Right cardiac atrium (tissue), 5 donors: ENCODE measurements at regions not wholly inside any gene's neighbourhood (a gene's known extent, or its start where the extent isn't known, plus 50 kb on each side); places are given as distances from the start of the nearest gene placed in this dataset.

ENCODE experiments used
- ATAC-seq, 2 donors: fragments of 200-7000 bp; cut with Tn5 transposase; one replicate each; pipeline versions ENCODE4 v1.8.0 to v1.9.1; 2020; ENCODE audit warnings: moderate library complexity in 2 of 2, mild to moderate bottlenecking in 1 of 2
- DNase-seq, 3 donors: peaks; one replicate each; pipeline ENCODE4 v3.0.0-alpha.2; 2020
- H3K27ac ChIP-seq: one replicate; pipeline ENCODE4 v1.5.1; 2013; ENCODE audit warnings: mild to moderate bottlenecking, low read length, control low read depth, moderate library complexity
- H3K27me3 ChIP-seq: one replicate; pipeline ENCODE4 v1.6.1; 2013; ENCODE audit not compliant: control insufficient read depth, insufficient read depth
- H3K4me1 ChIP-seq: one replicate; pipeline ENCODE4 v1.6.1; 2013; ENCODE audit warnings: low read length; ENCODE audit not compliant: control insufficient read depth, insufficient read depth
- H3K4me3 ChIP-seq: one replicate; pipeline ENCODE4 v1.5.1; 2013; ENCODE audit warnings: low read length, control low read depth
- H3K9me3 ChIP-seq: one replicate; pipeline ENCODE4 v1.6.1; 2013; ENCODE audit warnings: low read length; ENCODE audit not compliant: control insufficient read depth
- WGBS: extraction: QIAGEN DNeasy Blood & Tissue Kit; methylation state at CpG from one replicate; pipeline ENCODE4 v1.1.7; 2013; 5-methylcytosine and 5-hydroxymethylcytosine counted together
- intact Hi-C, 4 donors: fragments of 100-400 bp; cut with DNase I; formaldehyde crosslinking; loops; one replicate each; pipeline versions ENCODE4 v1.11.0 to v1.14.0; 2022 to 2023
- donor health status: healthy with polysubstance abuse.
- donor health status: DM: no; HTN: yes; CAD: no.
- donor health status: DM: no; HTN: no; CAD: no.
- donor health status: DM: no; HTN: yes; CAD: no; lungs with severe emphysema.
- donor health status: DM: yes; HTN: yes; CAD: no.

DNA sequence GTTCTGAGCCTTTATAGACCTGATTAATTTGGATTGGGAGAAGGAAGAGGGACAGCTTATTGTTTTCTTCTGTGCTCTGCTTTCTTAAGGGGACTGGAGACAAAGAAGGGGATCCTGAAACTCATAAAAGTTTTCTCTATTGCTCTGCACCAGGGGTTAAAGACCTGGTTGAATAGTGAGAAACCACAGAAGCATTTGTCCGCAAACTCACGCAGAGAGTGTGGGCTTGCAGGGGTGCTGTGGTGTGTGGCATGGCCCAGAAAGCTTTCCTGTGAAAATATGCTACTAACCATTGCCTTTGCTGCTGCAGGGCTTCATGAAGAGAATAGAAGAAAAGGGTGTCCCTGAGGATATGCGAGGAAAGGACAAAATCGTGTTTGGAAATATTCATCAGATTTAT, 73.1 kb upstream of the UMPS start:
- intact Hi-C loops, result no loop called here
- ATAC-seq (no peak), DNase-seq (no peak)
- WGBS, result 88% methylated on average over 4 of the region's 4 CpGs
- Histone ChIP-seq H3K4me1 (no peaks in the 10 kb centered on the region), H3K9me3 (no peaks in the 10 kb centered on the region), H3K27me3 (no peaks in the 10 kb centered on the region), H3K4me3 (no peak overlapping the region), H3K27ac (no peak overlapping the region)

DNA sequence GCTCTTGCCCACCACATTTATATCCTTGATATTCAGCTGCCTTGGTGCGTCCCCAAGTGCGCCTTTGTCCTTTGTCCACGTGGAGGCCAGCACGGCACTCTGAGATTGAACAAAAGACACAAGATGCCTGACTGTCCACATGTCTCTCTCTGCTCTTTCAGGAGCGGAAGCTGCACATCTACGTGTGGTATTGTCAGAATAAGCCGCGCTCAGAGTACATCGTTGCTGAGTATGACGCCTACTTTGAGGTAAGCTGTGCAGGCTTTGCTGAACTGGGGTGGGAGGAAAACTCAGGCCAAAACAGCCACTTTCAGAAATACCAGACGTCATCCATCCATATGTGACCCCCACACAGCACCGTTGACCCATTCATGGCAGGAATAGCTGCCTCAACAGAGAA, 72.0 kb upstream of the UMPS start:
- ATAC-seq (no peak), DNase-seq (no peak)
- H3K4me3 ChIP-seq, result no peak overlapping the region
- 95% methylated on average over 12 of the region's 12 CpGs for whole genome bisulfite sequencing
- no peaks in the 10 kb centered on the region for H3K4me1 ChIP-seq
- H3K9me3 ChIP-seq, result no peaks in the 10 kb centered on the region
- intact Hi-C loops, result no loop called here
- no peak overlapping the region for H3K27ac ChIP-seq
- H3K27me3 ChIP-seq, result no peaks in the 10 kb centered on the region

DNA sequence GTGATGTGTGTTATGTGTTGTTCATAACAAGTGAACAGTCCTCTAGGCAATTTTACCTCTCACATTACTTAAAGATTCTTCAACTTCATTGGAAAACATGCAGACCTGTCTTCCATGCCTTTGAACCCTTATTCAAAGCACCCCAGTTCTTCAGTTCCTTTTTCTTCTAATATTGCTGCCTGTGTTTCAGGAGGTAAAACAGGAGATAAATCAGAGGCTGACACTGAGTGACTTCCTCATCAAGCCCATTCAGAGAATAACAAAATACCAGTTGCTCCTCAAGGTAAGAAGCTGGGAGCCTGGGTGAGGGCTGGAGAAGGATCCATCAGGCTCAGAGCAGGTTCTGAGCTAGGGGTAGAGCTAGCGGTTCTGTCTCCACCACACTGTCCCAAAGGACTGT, 71.1 kb upstream of the UMPS start:
- intact Hi-C loops, result no loop called here

DNA sequence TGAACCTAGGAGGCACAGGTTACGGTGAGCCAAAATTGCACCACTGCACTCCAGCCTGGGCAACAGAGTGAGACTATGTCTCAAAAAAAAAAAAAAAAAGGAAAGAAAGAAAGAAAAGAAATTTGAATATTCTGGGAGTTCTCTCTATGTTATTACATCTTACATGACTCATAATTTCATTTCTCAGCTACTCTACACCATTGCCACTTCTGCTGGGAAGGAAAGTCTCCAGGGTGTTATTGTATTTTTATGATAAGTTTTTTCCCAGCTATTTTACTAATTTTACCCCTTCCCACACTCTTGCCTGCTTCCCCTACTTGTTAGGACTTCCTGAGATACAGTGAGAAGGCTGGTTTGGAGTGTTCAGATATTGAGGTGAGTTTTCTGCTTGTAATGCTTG, 69.7 kb upstream of the UMPS start:
- 95% methylated on average over 1 of the region's 1 CpG for WGBS
- no peak for DNase-seq
- intact Hi-C loops, result no loop called here

More for the DNA sequence above, 71.1 kb upstream of the UMPS start:
- no peak for ATAC-seq
- DNase-seq, result no peak
- H3K27me3 ChIP-seq, result no peaks in the 10 kb centered on the region
- no peaks in the 10 kb centered on the region for H3K4me1 ChIP-seq
- WGBS, result 0% methylated on average over 1 of the region's 1 CpG
- H3K4me3 ChIP-seq, result no peak overlapping the region
- H3K27ac ChIP-seq, result no peak overlapping the region
- no peaks in the 10 kb centered on the region for H3K9me3 ChIP-seq

DNA sequence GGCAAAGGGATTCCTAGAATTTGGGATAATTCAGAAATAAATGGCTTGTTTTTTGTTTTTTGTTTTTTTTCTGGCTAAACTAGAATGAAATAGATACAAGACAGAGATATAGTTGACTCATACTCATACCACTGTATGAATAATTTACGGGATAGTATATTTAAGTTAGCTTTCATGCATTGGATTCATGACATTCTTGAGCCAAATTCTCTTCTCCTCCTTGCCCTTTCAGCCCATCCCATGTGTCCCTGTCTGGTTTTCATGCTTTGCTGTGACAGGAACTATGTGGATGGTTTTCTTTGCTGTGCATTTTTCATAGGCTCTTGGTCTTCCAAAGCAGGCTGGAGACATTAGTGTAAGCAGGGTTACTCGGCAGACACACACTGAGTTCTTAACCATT, 66.6 kb upstream of the UMPS start:
- no peak for DNase-seq
- peaks cover 3% of the 10 kb centered on the region for H3K4me1 ChIP-seq
- H3K4me3 ChIP-seq, result no peak overlapping the region
- intact Hi-C loops, result no loop called here
- 83% methylated on average over 2 of the region's 2 CpGs for WGBS
- H3K9me3 ChIP-seq, result no peaks in the 10 kb centered on the region
- ATAC-seq, result no peak
- no peak overlapping the region for H3K27ac ChIP-seq
- no peaks in the 10 kb centered on the region for H3K27me3 ChIP-seq

More for the DNA sequence above, 69.7 kb upstream of the UMPS start:
- no peak for ATAC-seq
- Histone ChIP-seq H3K27me3 (no peaks in the 10 kb centered on the region), H3K27ac (no peak overlapping the region), H3K9me3 (no peaks in the 10 kb centered on the region), H3K4me1 (peaks cover 3% of the 10 kb centered on the region), H3K4me3 (no peak overlapping the region)

DNA sequence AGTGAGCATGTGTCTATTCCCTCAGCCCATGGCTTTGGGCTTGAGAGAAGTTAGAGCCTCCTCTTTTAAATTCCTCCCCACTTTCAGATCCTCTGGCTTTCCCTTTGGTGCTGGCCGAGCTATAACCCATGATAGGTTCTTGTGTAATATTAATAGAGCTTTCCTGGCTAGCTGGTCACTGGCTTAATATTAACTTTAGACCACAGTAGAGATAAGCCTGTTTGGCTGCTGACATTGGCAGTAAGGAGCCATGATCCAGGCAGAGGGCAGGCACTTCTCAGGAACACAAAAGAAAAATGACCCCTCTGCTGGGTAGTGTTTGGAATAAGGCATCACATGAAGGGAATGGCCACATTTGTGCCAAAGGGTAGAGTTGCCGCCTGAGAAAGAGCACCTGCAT, 65.4 kb upstream of the UMPS start:
- Histone ChIP-seq H3K9me3 (no peaks in the 10 kb centered on the region), H3K4me1 (peaks cover 3% of the 10 kb centered on the region), H3K27me3 (no peaks in the 10 kb centered on the region), H3K4me3 (no peak overlapping the region), H3K27ac (no peak overlapping the region)
- WGBS, result 80% methylated on average over 2 of the region's 2 CpGs
- no peak for DNase-seq
- intact Hi-C loops, result no loop called here
- peak; percentile 34 to 65 for ATAC-seq

DNA sequence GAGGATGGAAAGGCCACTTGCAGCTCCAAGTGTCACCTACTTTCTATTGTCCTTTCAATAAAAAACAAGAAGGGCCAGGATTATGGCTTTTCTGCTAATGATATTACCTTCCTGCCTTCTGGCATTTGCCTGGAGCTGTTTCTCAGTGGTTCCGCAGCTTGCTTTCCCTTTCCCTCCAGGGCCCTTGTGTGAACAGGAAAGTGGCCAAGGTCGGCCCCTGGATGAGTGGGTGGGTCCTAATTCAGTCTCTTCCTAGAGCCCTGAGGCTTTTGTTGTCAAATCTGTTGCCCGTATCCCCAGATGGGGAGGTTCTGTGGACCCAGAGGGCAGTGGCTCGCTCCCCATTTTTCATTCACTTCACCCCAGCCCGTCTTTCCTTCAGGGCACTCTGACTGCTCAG, 64.2 kb upstream of the UMPS start:
- Histone ChIP-seq H3K27me3 (no peaks in the 10 kb centered on the region), H3K9me3 (no peaks in the 10 kb centered on the region), H3K4me3 (no peak overlapping the region), H3K27ac (no peak overlapping the region), H3K4me1 (peaks cover 3% of the 10 kb centered on the region)
- ATAC-seq, result no peak
- DNase-seq, result no peak
- intact Hi-C loops, result no loop called here
- 77% methylated on average over 5 of the region's 5 CpGs for WGBS

DNA sequence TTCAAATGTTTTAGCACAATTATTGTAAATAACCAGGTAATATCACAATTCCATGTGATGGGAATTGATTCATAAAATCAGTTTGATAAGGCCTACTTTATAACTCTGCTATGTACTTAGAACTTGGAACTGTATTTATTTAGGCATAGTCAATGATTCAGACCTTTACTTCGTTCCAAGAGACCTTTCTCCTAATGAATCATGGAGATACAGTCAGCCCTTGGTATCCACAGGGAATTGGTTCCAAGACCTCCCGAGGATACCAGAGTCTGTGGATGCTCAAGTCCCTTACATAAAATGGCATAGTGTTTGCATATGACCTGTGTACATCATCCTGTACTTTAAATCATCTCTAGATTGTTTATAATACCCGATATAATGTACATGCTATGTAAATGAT, 60.8 kb upstream of the UMPS start:
- ATAC-seq (no peak), DNase-seq (no peak)
- Histone ChIP-seq H3K4me1 (peaks cover 3% of the 10 kb centered on the region), H3K27me3 (no peaks in the 10 kb centered on the region), H3K4me3 (no peak overlapping the region), H3K27ac (no peak overlapping the region), H3K9me3 (no peaks in the 10 kb centered on the region)
- intact Hi-C loops, result no loop called here
- WGBS, result 83% methylated on average over 3 of the region's 3 CpGs

DNA sequence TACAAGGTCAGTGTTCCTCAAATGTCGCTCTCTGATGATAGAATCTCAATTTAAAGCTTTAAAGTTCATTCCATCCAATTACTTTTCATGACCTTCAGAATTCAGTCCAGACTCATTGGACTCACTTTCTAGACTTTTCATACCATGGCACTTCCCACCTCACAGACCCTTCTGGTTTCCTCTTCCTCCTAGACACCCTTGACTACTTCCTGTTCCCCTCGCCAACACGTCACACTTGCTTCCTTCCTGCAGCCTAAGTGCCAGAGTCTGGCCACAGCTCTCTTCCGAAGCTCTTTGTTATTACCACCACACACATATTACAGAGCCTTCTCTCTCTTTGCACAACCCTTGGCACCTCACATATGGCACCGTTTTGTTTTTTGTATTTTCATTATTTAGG, 59.1 kb upstream of the UMPS start:
- H3K27me3 ChIP-seq, result no peaks in the 10 kb centered on the region

DNA sequence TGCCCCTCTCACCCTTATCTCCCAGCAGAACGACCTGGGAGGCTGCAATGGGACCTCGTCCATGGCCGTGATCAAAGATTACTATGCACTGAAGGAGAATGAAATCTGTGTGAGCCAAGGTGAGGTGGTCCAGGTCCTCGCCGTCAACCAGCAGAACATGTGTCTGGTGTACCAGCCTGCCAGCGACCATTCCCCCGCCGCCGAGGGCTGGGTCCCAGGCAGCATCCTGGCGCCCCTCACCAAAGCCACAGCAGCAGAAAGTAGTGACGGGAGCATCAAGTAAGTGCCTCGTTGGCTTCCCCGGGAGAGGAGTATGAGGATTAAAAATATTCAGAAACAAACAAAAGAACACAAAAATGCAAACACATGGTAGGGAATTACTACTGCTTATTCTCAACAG, 55.9 kb upstream of the UMPS start:
- H3K4me1 ChIP-seq, result no peaks in the 10 kb centered on the region
- H3K4me3 ChIP-seq, result no peak overlapping the region
- H3K9me3 ChIP-seq, result no peaks in the 10 kb centered on the region
- ATAC-seq (no peak), DNase-seq (no peak)
- no peak overlapping the region for H3K27ac ChIP-seq
- H3K27me3 ChIP-seq, result no peaks in the 10 kb centered on the region
- WGBS, result 89% methylated on average over 13 of the region's 13 CpGs
- intact Hi-C loops, result no loop called here

More for the DNA sequence above, 59.1 kb upstream of the UMPS start:
- intact Hi-C loops, result no loop called here
- Histone ChIP-seq H3K9me3 (no peaks in the 10 kb centered on the region), H3K4me3 (no peak overlapping the region), H3K27ac (no peak overlapping the region), H3K4me1 (no peaks in the 10 kb centered on the region)
- WGBS, result 72% methylated on average over 5 of the region's 5 CpGs
- ATAC-seq, result no peak
- DNase-seq, result no peak

DNA sequence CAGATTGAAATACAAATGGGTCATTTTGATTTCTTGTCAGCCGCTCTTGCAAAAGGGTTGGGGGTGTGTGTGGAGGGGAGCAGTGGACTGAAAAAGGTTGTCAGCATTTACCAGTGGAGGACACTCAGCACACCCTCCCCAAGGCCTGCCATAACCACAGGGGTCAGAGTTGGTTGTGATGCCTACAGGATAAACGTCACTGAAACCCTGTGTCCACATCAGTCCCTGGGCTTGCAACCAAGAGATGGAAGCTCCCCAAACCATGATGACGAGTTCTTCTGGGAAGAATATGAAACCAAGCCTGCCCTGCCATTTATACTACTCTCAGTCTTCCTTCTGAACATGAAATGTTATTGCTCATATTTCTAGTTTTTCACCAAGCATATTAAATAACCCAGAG, 54.0 kb upstream of the UMPS start:
- ATAC-seq (no peak), DNase-seq (no peak)
- H3K4me1 ChIP-seq, result no peaks in the 10 kb centered on the region
- H3K9me3 ChIP-seq, result no peaks in the 10 kb centered on the region
- H3K27ac ChIP-seq, result no peak overlapping the region
- H3K4me3 ChIP-seq, result no peak overlapping the region
- H3K27me3 ChIP-seq, result no peaks in the 10 kb centered on the region
- WGBS, result 77% methylated on average over 3 of the region's 3 CpGs
- intact Hi-C loops, result no loop called here

DNA sequence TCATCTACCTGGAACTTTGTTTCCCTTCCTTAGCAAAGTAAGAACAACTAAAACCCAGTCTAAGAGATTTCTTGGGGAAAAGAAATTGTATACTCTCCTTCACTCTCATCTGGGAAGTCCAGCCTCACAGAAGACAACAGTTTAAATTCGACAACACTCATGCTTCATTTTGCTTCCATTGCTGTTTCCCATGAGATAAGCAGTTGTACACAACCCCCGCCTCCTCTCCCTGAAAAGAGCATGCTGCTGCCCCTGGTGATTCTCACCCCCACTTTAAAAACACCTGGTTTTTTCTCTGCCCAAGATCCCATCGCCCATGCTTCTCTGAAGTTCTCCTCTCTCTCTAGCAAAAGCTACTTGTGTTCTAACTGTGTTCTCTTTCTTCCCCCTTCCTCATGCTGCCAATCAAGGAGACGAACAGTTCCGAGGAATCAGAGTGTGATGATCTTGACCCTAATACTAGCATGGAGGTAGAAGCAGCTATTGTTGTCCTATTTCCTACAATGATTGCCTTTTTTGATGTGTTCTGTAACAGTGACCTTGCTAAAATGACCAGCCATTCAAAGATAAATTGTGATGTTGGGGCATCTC, 51.1 kb upstream of the UMPS start:
- WGBS, result 88% methylated on average over 5 of the region's 5 CpGs
- intact Hi-C loops, result no loop called here

More for the DNA sequence above, 51.1 kb upstream of the UMPS start:
- H3K27me3 ChIP-seq, result no peaks in the 10 kb centered on the region
- ATAC-seq (no peak), DNase-seq (no peak)
- no peaks in the 10 kb centered on the region for H3K4me1 ChIP-seq
- H3K27ac ChIP-seq, result no peak overlapping the region
- H3K4me3 ChIP-seq, result no peak overlapping the region
- H3K9me3 ChIP-seq, result no peaks in the 10 kb centered on the region
